HCT116 (cell line): ENCODE measurements at regions not wholly inside any gene's neighbourhood (a gene's known extent, or its start where the extent isn't known, plus 50 kb on each side); places are given as distances from the start of the nearest gene placed in this dataset.

ENCODE experiments used
- ATAC-seq: fragments of 200-7000 bp; cut with Tn5 transposase; 2 replicates; pipeline ENCODE4 v1.9.1; 2020; ENCODE audit warnings: mild to moderate bottlenecking, moderate library complexity
- BruUV-seq: library from RNA; stranded (reverse); fragments of 400-500 nt; replicated peaks from 2 replicates; lab custom pipeline; 2021; lab: Mats Ljungman, UMichigan
- CTCF ChIA-PET: fragments of 300-600 bp; sonication (Branson Sonifier 250); formaldehyde crosslinking; loops from one replicate; lab custom pipeline; 2021; ENCODE audit warnings: antibody characterized with exemption; lab: Charles Lee
- POLR2A ChIA-PET: fragments of 300-600, 350-600 bp; sonication (Branson Sonifier 250); formaldehyde crosslinking; loops from one replicate; lab custom pipeline; 2021; ENCODE audit warnings: antibody characterized with exemption; lab: Charles Lee
- RAD21 ChIA-PET, 2 experiments: fragments of 300-600 bp; sonication (Branson Sonifier 250); formaldehyde crosslinking; loops; one replicate each; lab custom pipeline; 2023; ENCODE audit warnings: low total read pairs in 2 of 2; ENCODE audit not compliant: uncharacterized antibody in 2 of 2, unreplicated experiment in 2 of 2, low non-redundant PET in 1 of 2; lab: Charles Lee
- DNase-seq: peaks from one replicate; pipeline ENCODE4 v3.0.0-alpha.2; 2010; ENCODE audit warnings: low read depth, low spot score
- H2AFZ ChIP-seq: fragments of 200-600 bp; shearing (Covaris generic), sonication (generic); 2 replicates; pipeline ENCODE4 v1.6.1; 2017; ENCODE audit warnings: low read depth, mixed run types, mixed read lengths, antibody characterized with exemption, low read length; ENCODE audit not compliant: poor library complexity, severe bottlenecking
- H3K27ac ChIP-seq: 2 replicates; pipeline ENCODE4 v1.5.1; 2012; ENCODE audit warnings: low read depth, low read length
- H3K27me3 ChIP-seq: fragments of 200-600 bp; sonication (generic); 2 replicates; pipeline ENCODE4 v1.6.1; 2016; ENCODE audit warnings: mixed run types, low read length, mixed read lengths; ENCODE audit not compliant: insufficient read depth
- H3K36me3 ChIP-seq, 2 experiments: fragments of 200-500 bp in 1 of 2; fragments of 200-600 bp in 1 of 2; sonication (Bioruptor generic) in 1 of 2; sonication (generic) in 1 of 2; 2 replicates each; pipeline versions ENCODE4 v1.5.1 to v1.6.1; 2014 to 2016; ENCODE audit warnings: low read length in 2 of 2, inconsistent platforms in 1 of 2, mixed read lengths in 1 of 2, mixed run types in 1 of 2; ENCODE audit not compliant: insufficient read depth in 2 of 2, control insufficient read depth in 1 of 2
- H3K4me1 ChIP-seq, 2 experiments: fragments of 200-600 bp in 1 of 2; sonication (generic) in 1 of 2; 2 replicates each; pipeline versions ENCODE4 v1.5.1 to v1.6.1; 2012 to 2017; ENCODE audit warnings: low read length in 2 of 2, inconsistent platforms in 1 of 2, mild to moderate bottlenecking in 1 of 2, mixed read lengths in 1 of 2, mixed run types in 1 of 2, moderate library complexity in 1 of 2; ENCODE audit not compliant: insufficient read depth in 2 of 2, control insufficient read depth in 1 of 2
- H3K4me2 ChIP-seq: fragments of 200-600 bp; sonication (generic); 2 replicates; pipeline ENCODE4 v1.6.1; 2017; ENCODE audit warnings: mixed run types, low read length, mixed read lengths
- H3K4me3 ChIP-seq, 2 experiments: fragments of 200-600 bp in 1 of 2; sonication (generic) in 1 of 2; replicated peaks in 1 of 2; 2 replicates each; pipeline ENCODE4 v1.5.1; 2011 to 2016; ENCODE audit warnings: low read length in 2 of 2, control low read depth in 1 of 2, low read depth in 1 of 2, mild to moderate bottlenecking in 1 of 2, mixed read lengths in 1 of 2, mixed run types in 1 of 2
- H3K79me2 ChIP-seq: fragments of 200-600 bp; sonication (generic); 2 replicates; pipeline ENCODE4 v1.6.1; 2017; ENCODE audit warnings: mild to moderate bottlenecking, mixed run types, low read length, moderate library complexity, mixed read lengths; ENCODE audit not compliant: insufficient read depth
- H3K9ac ChIP-seq: fragments of 200-600 bp; sonication (generic); 2 replicates; pipeline ENCODE4 v1.6.1; 2016; ENCODE audit warnings: low read length, mixed read lengths
- H3K9me2 ChIP-seq: fragments of 200-600 bp; sonication (generic), shearing (Covaris generic); 2 replicates; pipeline ENCODE4 v1.6.1; 2017; ENCODE audit warnings: mixed run types, mild to moderate bottlenecking, moderate library complexity; ENCODE audit not compliant: insufficient read depth
- H3K9me3 ChIP-seq, 2 experiments: fragments of 200-500 bp in 1 of 2; fragments of 200-600 bp in 1 of 2; sonication (Bioruptor generic) in 1 of 2; sonication (generic) in 1 of 2; 2 replicates each; pipeline ENCODE4 v1.6.1; 2014 to 2017; ENCODE audit warnings: low read length in 2 of 2, mixed read lengths in 2 of 2, inconsistent platforms in 1 of 2, low read depth in 1 of 2, mild to moderate bottlenecking in 1 of 2, mixed run types in 1 of 2, moderate library complexity in 1 of 2; ENCODE audit not compliant: control insufficient read depth in 1 of 2, insufficient read depth in 1 of 2
- H4K20me1 ChIP-seq: fragments of 200-600 bp; sonication (generic), shearing (Covaris generic); 2 replicates; pipeline ENCODE4 v1.6.1; 2017; ENCODE audit warnings: mixed run types, mild to moderate bottlenecking, moderate library complexity; ENCODE audit not compliant: insufficient read depth
- CBX3 ChIP-seq: IDR thresholded peaks from 2 replicates; pipeline ENCODE4 v1.6.1; 2012; ENCODE audit warnings: low read depth
- CEBPB ChIP-seq: IDR thresholded peaks from 2 replicates; pipeline ENCODE4 v1.6.1; 2012; ENCODE audit warnings: low read depth
- CTCF ChIP-seq, 3 experiments: fragments of 200-600 bp in 1 of 3; sonication (generic) in 1 of 3; IDR thresholded peaks in 2 of 3; conservative IDR thresholded peaks in 1 of 3; 2 replicates each; pipeline ENCODE4 v1.5.1; 2012 to 2017; ENCODE audit warnings: low read depth in 2 of 3, low read length in 2 of 3, antibody characterized with exemption in 1 of 3, borderline replicate concordance in 1 of 3, control low read depth in 1 of 3, mild to moderate bottlenecking in 1 of 3, mixed read lengths in 1 of 3, mixed run types in 1 of 3, moderate library complexity in 1 of 3; ENCODE audit not compliant: insufficient read depth in 1 of 3
- ELF1 ChIP-seq: IDR thresholded peaks from 2 replicates; pipeline ENCODE4 v1.6.1; 2012; ENCODE audit warnings: low read depth, borderline replicate concordance
- EZH2 ChIP-seq: fragments of 200-600 bp; sonication (generic); IDR thresholded peaks from 2 replicates; pipeline ENCODE4 v1.6.1; 2017; ENCODE audit warnings: antibody characterized with exemption, mixed run types
- EZH2phosphoT487 ChIP-seq: fragments of 200-600 bp; IDR thresholded peaks from 2 replicates; pipeline ENCODE4 v1.6.1; 2018; ENCODE audit warnings: antibody characterized with exemption, borderline replicate concordance
- FOSL1 ChIP-seq: IDR thresholded peaks from 2 replicates; pipeline ENCODE4 v1.6.1; 2012; ENCODE audit warnings: low read depth
- MAX ChIP-seq: IDR thresholded peaks from 2 replicates; pipeline ENCODE4 v1.6.1; 2012
- POLR2AphosphoS5 ChIP-seq: IDR thresholded peaks from 2 replicates; pipeline ENCODE4 v1.6.1; 2011; ENCODE audit warnings: mild to moderate bottlenecking, low read depth, low read length, moderate library complexity
- RAD21 ChIP-seq: IDR thresholded peaks from 2 replicates; pipeline ENCODE4 v1.6.1; 2012; ENCODE audit warnings: low read depth, mild to moderate bottlenecking
- REST ChIP-seq: IDR thresholded peaks from 2 replicates; pipeline ENCODE4 v1.6.1; 2012; ENCODE audit warnings: low read depth
- SP1 ChIP-seq: IDR thresholded peaks from 2 replicates; pipeline ENCODE4 v1.6.1; 2012; ENCODE audit warnings: low read depth
- SRF ChIP-seq: IDR thresholded peaks from 2 replicates; pipeline ENCODE4 v1.6.1; 2012; ENCODE audit warnings: low read depth
- intact Hi-C: fragments of 100-400 bp; cut with micrococcal nuclease; formaldehyde crosslinking; loops from 2 replicates; pipeline ENCODE4 v1.10.0; 2022
- TF ChIP-seq, protein P1 (sequence below): IDR thresholded peaks from 2 replicates; pipeline ENCODE4 v1.6.1; 2012
- TF ChIP-seq, protein P2 (sequence below): IDR thresholded peaks from 2 replicates; pipeline ENCODE4 v1.6.1; 2011; ENCODE audit warnings: mild to moderate bottlenecking, low read length, moderate library complexity; ENCODE audit not compliant: insufficient replicate concordance; ENCODE audit errors: extremely low read depth

DNA sequence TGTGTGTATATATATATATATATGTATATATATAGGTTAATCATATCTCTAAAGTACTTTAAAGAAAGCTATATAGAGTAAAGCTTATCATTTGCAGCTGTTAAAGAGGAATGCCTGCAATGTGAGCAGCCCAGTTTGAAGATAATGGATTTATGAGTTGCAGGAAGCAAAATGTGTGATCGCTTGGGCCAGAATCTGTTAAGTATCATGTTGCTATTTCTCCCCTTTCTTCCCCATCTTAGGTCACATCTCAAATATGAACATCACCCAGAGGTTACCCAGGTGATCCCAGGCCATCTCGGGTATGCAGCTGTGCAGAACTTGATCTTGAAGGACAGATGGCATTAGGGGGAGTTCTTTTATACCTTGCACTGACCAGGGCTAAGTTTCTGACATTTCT lies 316.5 kb downstream of the MTX2 start:
- no peak overlapping the region for H3K4me3 ChIP-seq
- no peaks in the 10 kb centered on the region for H3K36me3 ChIP-seq
- TF ChIP-seq EZH2phosphoT487 (no peak), SP1 (no peak), ELF1 (no peak), CTCF (IDR thresholded peaks at IDR 0.05 in 2 of 3, conservative IDR thresholded peaks at IDR 0.05 in 1 of 3; ENCODE audit: borderline replicate concordance in 1 of 3, insufficient read depth in 1 of 3, low read depth in 2 of 3, low read length in 2 of 3) (no peak), CBX3 (no peak), RAD21 (no peak), SRF (no peak), MAX (no peak), FOSL1 (no peak), EZH2 (no peak), REST (no peak), CEBPB (no peak), POLR2AphosphoS5 (no peak)
- TF ChIP-seq, protein P1, sequence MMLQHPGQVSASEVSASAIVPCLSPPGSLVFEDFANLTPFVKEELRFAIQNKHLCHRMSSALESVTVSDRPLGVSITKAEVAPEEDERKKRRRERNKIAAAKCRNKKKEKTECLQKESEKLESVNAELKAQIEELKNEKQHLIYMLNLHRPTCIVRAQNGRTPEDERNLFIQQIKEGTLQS = no peak
- TF ChIP-seq, protein P2, sequence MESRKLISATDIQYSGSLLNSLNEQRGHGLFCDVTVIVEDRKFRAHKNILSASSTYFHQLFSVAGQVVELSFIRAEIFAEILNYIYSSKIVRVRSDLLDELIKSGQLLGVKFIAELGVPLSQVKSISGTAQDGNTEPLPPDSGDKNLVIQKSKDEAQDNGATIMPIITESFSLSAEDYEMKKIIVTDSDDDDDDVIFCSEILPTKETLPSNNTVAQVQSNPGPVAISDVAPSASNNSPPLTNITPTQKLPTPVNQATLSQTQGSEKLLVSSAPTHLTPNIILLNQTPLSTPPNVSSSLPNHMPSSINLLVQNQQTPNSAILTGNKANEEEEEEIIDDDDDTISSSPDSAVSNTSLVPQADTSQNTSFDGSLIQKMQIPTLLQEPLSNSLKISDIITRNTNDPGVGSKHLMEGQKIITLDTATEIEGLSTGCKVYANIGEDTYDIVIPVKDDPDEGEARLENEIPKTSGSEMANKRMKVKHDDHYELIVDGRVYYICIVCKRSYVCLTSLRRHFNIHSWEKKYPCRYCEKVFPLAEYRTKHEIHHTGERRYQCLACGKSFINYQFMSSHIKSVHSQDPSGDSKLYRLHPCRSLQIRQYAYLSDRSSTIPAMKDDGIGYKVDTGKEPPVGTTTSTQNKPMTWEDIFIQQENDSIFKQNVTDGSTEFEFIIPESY = no peak
- RAD21 ChIA-PET = no interaction called here
- no peak overlapping the region for H3K9ac ChIP-seq
- H3K9me2 ChIP-seq = no peaks in the 10 kb centered on the region
- no peak for ATAC-seq
- no peaks in the 10 kb centered on the region for H4K20me1 ChIP-seq
- no TSS peak for BruUV-seq
- H3K79me2 ChIP-seq = no peaks in the 10 kb centered on the region
- POLR2A ChIA-PET = no interaction called here
- H2AFZ ChIP-seq = no peak overlapping the region
- H3K27me3 ChIP-seq = no peaks in the 10 kb centered on the region
- no peaks in the 10 kb centered on the region for H3K9me3 ChIP-seq
- peaks cover 13 to 28% of the 10 kb centered on the region in 2 experiments; a peak in 3 of 4 replicates for H3K4me1 ChIP-seq
- no peak for DNase-seq
- intact Hi-C loops = no loop called here
- no peak overlapping the region for H3K27ac ChIP-seq
- CTCF ChIA-PET = no interaction called here
- H3K4me2 ChIP-seq = no peak overlapping the region
